ENCODE measurements at regions not wholly inside any gene's neighbourhood (a gene's known extent, or its start where the extent isn't known, plus 50 kb on each side); places are given as distances from the start of the nearest gene placed in this dataset.
"Not testable (repeated sequence)": the region's sequence is repeated elsewhere in the genome, so short reads cannot be mapped to it uniquely, and the experiment has no call there.

DNA sequence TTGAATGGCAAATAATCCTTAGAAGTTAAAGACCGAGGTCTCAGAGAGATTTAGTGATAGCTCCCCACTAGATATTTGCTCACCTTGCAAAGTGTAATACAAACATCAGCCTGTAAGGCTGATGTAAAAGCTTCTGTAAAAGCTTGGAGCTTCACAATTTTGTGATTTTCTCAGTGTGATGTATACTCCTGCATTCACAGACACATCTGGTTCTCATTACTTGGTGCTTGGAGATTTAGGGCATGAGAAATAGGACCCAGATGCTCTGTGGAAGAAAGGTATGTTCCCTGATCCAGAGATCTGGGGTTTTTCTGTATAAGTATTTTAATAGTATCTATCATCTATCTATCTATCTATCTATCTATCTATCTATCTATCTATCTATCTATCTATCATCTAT, 1664.3 kb downstream of the C4orf33 start:
- DNase-seq (ENCODE audit: low read depth, low spot score) = no peak
- H3K27ac ChIP-seq = no peak overlapping the region

DNA sequence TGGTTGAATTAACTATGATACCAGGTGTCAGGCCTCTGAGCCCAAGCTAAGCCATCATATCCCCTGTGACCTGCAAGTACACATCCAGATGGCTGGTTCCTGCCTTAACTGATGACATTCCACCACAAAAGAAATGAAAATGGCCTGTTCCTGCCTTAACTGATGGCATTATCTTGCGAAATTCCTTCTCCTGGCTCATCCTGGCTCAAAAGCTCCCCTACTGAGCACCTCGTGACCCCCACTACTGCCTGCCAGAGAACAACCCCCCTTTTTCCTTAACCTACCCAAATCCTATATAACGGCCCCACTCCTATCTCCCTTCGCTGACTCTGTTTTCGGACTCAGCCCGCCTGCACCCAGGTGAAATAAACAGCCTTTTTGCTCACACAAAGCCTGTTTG, 1671.4 kb downstream of the C4orf33 start:
- not testable (repeated sequence) for DNase-seq (ENCODE audit: low read depth, low spot score); H3K27ac ChIP-seq

GRCh38 chr4:130772966-130773365, 1677.0 kb downstream of the C4orf33 start:
- DNase-seq (ENCODE audit: low read depth, low spot score); H3K27ac ChIP-seq: not testable (repeated sequence)

- no peak for DNase-seq (ENCODE audit: low read depth, low spot score)
Measured at GRCh38 chr4:130808492-130808891, 1712.5 kb downstream of the C4orf33 start.

GRCh38 chr4:130812117-130812765, 1716.3 kb downstream of the C4orf33 start:
- no peak for DNase-seq (ENCODE audit: low read depth, low spot score)
- no peak overlapping the region for H3K27ac ChIP-seq

More at GRCh38 chr4:130808492-130808891, 1712.5 kb downstream of the C4orf33 start:
- no peak overlapping the region for H3K27ac ChIP-seq

- no peak overlapping the region for H3K27ac ChIP-seq
- no peak for DNase-seq (ENCODE audit: low read depth, low spot score)
Measured at GRCh38 chr4:130814896-130815295, 1718.9 kb downstream of the C4orf33 start.

DNA sequence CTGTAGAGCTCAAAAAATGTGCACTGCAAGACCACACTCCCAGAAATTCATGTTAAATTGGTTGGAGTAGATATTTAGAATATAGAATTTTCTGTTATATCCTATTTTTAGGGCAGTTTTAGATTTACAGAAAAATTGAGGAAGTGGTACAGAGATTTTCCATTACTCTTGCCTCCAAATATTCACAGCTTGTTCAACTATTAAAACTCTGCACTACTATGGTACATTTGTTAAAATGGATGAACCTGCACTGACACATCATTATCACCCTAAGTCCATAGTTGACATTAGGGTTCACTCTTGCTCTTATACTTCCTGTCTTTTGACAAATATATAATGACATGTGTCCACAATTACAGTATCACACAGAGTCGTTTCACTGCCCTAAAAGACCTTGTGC, 1724.5 kb downstream of the C4orf33 start:
- DNase-seq (ENCODE audit: low read depth, low spot score) = no peak
- no peak overlapping the region for H3K27ac ChIP-seq

GRCh38 chr4:130825284-130825683, 1729.3 kb downstream of the C4orf33 start:
- H3K27ac ChIP-seq = no peak overlapping the region
- DNase-seq (ENCODE audit: low read depth, low spot score) = no peak

GRCh38 chr4:130850019-130850524, 1754.1 kb downstream of the C4orf33 start:
- no peak for DNase-seq (ENCODE audit: low read depth, low spot score)

GRCh38 chr4:130851107-130851506, 1755.2 kb downstream of the C4orf33 start:
- no peak overlapping the region for H3K27ac ChIP-seq
- DNase-seq (ENCODE audit: low read depth, low spot score) = no peak

More at GRCh38 chr4:130850019-130850524, 1754.1 kb downstream of the C4orf33 start:
- H3K27ac ChIP-seq = no peak overlapping the region

GRCh38 chr4:130851932-130852331, 1756.0 kb downstream of the C4orf33 start:
- no peak overlapping the region for H3K27ac ChIP-seq
- DNase-seq (ENCODE audit: low read depth, low spot score) = no peak

- H3K27ac ChIP-seq = no peak overlapping the region
Measured at GRCh38 chr4:130855533-130855932, 1759.6 kb downstream of the C4orf33 start.

GRCh38 chr4:130859991-130860390, 1764.0 kb downstream of the C4orf33 start:
- no peak for DNase-seq (ENCODE audit: low read depth, low spot score)
- H3K27ac ChIP-seq = no peak overlapping the region

More at GRCh38 chr4:130855533-130855932, 1759.6 kb downstream of the C4orf33 start:
- DNase-seq (ENCODE audit: low read depth, low spot score) = no peak

GRCh38 chr4:130896920-130897319, 1801.0 kb downstream of the C4orf33 start:
- no peak for DNase-seq (ENCODE audit: low read depth, low spot score)
- no peak overlapping the region for H3K27ac ChIP-seq

DNA sequence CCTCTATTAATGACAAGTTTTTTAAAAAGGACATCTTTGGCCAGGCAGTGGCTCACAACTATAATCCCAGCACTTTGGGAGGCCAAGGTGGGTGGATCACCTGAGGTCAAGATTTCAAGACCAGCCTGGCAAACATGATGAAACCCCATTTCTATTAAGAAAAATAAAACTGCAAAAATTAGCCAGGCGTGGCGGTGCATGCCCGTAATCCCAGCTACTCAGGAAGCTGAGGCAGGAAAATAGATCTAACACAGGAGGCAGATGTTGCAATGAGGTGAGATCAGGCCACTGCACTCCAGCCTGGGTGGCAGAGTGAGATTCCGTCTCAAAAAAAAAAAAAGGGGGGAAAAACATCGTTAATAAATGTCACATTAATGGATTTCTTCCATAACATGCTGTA, 1805.4 kb downstream of the C4orf33 start:
- no peak overlapping the region for H3K27ac ChIP-seq
- no peak for DNase-seq (ENCODE audit: low read depth, low spot score)

DNA sequence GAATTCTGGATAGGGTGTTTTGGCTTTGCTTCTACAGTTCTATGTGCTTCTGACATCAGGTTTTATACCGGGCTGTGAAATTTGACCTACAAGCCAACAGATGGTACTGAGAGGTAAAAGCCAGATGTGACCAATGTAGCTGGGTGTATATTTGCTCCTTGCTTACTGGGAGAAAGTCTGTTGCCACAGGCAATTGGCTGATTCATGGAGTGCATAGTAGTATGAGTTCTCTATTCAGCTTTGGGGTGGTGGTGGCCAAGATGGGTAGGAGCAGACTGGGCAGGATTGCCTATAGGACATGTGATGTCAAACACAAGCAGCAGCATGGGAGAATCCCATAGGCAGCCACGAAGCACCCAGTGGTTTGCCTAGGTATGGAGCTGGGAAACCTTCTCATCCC, 1827.0 kb downstream of the C4orf33 start:
- no peak overlapping the region for H3K27ac ChIP-seq
- no peak for DNase-seq (ENCODE audit: low read depth, low spot score)

- H3K27ac ChIP-seq = no peak overlapping the region
- no peak for DNase-seq (ENCODE audit: low read depth, low spot score)
Measured at GRCh38 chr4:130955520-130955919, 1859.6 kb downstream of the C4orf33 start.

DNA sequence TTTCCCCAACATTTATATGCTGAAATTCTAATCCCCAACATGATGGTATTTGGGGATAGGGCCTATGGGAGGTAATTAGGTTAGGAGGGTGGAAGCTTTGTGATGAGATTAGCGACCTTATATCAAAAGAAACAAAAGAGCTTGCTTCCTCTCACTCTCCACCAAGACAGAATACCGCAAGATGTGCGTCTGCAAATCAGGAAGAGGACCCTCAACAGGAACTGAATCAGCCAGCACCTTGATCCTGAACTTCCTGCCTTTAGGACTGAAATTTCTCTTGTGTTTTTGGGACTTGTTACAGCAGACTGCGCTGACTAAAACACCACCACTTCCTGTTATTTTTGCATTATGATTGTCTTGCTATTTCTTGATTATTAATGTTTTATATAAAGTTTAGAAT, 1889.4 kb downstream of the C4orf33 start:
- DNase-seq (ENCODE audit: low read depth, low spot score) = no peak
- H3K27ac ChIP-seq = no peak overlapping the region

DNA sequence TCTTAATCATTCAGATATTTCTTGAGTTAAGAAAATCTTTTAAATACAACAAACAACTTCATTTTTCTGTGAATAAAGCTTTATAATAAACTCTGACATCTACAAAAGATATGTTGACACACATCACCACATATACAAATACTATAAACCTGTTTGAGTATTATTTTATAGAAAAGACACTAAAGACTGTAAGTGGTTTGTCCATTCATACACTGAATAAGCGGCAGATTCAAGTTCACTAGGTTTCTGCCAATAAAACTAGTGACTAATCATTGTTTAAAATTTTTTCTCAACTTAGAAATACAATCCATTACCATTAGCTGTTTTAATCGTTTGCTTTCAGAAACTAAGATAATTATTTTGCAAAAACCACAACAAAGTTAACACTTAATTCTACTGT, 1900.0 kb downstream of the C4orf33 start:
- H3K27ac ChIP-seq = no peak overlapping the region
- peak; percentile 8 for DNase-seq (ENCODE audit: low read depth, low spot score)

GRCh38 chr4:131001371-131001770, 1905.4 kb downstream of the C4orf33 start:
- H3K27ac ChIP-seq = no peak overlapping the region
- no peak for DNase-seq (ENCODE audit: low read depth, low spot score)

DNA sequence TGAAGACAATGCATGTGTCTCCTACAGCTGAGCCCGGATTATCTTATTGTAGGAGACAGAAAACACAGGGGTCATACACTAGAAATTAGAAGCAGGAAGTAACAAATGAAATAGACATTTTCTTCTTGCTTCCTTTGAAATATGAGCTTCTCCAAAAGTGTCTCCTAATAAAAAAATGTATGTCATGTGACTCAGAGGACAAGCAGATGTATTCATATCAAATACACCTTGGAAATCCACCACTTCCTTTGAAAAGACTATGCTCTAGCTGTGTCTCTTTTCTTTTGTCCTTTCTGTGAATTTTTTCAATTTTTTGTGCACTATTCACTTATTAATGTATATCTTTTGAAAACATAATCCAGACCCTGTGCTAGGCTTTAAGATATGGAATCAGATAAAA, 1906.2 kb downstream of the C4orf33 start:
- H3K27ac ChIP-seq = no peak overlapping the region
- DNase-seq (ENCODE audit: low read depth, low spot score) = no peak

GRCh38 chr4:131006388-131006787, 1910.4 kb downstream of the C4orf33 start:
- no peak for DNase-seq (ENCODE audit: low read depth, low spot score)
- H3K27ac ChIP-seq = no peak overlapping the region
